CD4-positive, CD25-positive, alpha-beta regulatory T cell (primary cell): ENCODE measurements at regions not wholly inside any gene's neighbourhood (a gene's known extent, or its start where the extent isn't known, plus 50 kb on each side); places are given as distances from the start of the nearest gene placed in this dataset.

Experiments used
- ATAC-seq, 2 donors: fragments of 150-1000 bp; cut with Tn5 transposase; one replicate each; pipeline ENCODE4 v1.10.0; 2021; ENCODE audit warnings: low read depth in 2 of 2, moderate number of reproducible peaks in 2 of 2, moderate library complexity in 1 of 2
- DNase-seq, 3 donors: peaks; one replicate each; pipeline versions ENCODE4 v3.0.0 to v3.0.0-alpha.2; 2012 to 2022; ENCODE audit warnings: mixed read lengths in 1 of 3
- H3K27ac ChIP-seq: one replicate; pipeline ENCODE4 v1.7.0; 2013; ENCODE audit warnings: mild to moderate bottlenecking, low read length; ENCODE audit not compliant: insufficient read depth, poor library complexity, severe bottlenecking
- H3K27me3 ChIP-seq: one replicate; pipeline ENCODE4 v1.7.0; 2013; ENCODE audit warnings: low read length; ENCODE audit not compliant: control insufficient read depth, insufficient read depth
- H3K36me3 ChIP-seq: one replicate; pipeline ENCODE4 v1.7.0; 2013; ENCODE audit warnings: mild to moderate bottlenecking, low read length, moderate library complexity; ENCODE audit not compliant: control insufficient read depth, insufficient read depth
- H3K4me1 ChIP-seq: 2 replicates; pipeline ENCODE4 v1.7.0; 2013; ENCODE audit warnings: mild to moderate bottlenecking, low read length; ENCODE audit not compliant: insufficient read depth, control insufficient read depth, poor library complexity, severe bottlenecking
- H3K4me3 ChIP-seq: one replicate; pipeline ENCODE4 v1.7.0; 2013; ENCODE audit warnings: low read depth, mild to moderate bottlenecking, low read length, moderate library complexity
- H3K9me3 ChIP-seq, 2 experiments: 1 replicate in 1 of 2; 2 replicates in 1 of 2; pipeline ENCODE4 v1.7.0; 2013; ENCODE audit warnings: low read length in 2 of 2, mild to moderate bottlenecking in 1 of 2, moderate library complexity in 1 of 2; ENCODE audit not compliant: control insufficient read depth in 2 of 2
- H3K27ac Mint-ChIP-seq, 3 donors: one replicate each; pipeline ENCODE4 v1.8.0; 2020 to 2022; ENCODE audit warnings: mild to moderate bottlenecking in 3 of 3, mixed read lengths in 3 of 3, moderate library complexity in 2 of 3
- H3K27me3 Mint-ChIP-seq: one replicate; pipeline ENCODE4 v1.8.0; 2022; ENCODE audit warnings: mild to moderate bottlenecking, mixed read lengths
- H3K36me3 Mint-ChIP-seq: one replicate; pipeline ENCODE4 v1.8.0; 2020; ENCODE audit warnings: mixed read lengths
- H3K4me1 Mint-ChIP-seq, 4 donors: one replicate each; pipeline ENCODE4 v1.8.0; 2020 to 2022; ENCODE audit warnings: mixed read lengths in 4 of 4, mild to moderate bottlenecking in 1 of 4
- H3K4me3 Mint-ChIP-seq, 4 donors: one replicate each; pipeline ENCODE4 v1.8.0; 2020 to 2022; ENCODE audit warnings: mild to moderate bottlenecking in 4 of 4, mixed read lengths in 4 of 4, moderate library complexity in 3 of 4
- H3K9me3 Mint-ChIP-seq, 7 donors: one replicate each; pipeline ENCODE4 v1.8.0; 2020 to 2022; ENCODE audit warnings: mixed read lengths in 7 of 7, mild to moderate bottlenecking in 3 of 7, moderate library complexity in 2 of 7

DNA sequence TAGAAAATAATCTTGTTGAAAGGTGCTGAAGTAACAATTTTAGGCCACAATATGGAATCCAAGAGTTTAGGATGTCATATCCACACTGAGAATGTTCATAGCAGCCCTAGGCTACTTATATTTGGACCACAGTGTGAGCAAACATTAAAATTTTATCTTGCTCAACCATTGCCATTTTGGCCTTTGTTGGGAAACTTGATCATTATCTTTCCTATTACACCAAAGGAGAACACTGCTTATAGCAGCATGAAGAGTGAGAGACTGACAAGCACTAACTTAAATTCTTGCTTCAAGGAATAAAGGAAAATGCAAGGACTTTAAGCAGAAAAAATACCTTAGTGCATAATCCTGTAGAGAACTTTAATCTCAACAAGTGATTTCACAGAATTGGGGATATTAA, 86.3 kb upstream of the LRRTM4 start:
- Mint-ChIP-seq H3K9me3 (peaks cover 0 to 16% (median 5%) of the 10 kb centered on the region in 7 donors), H3K36me3 (no peaks in the 10 kb centered on the region), H3K4me3 (no peak overlapping the region), H3K27me3 (no peaks in the 10 kb centered on the region), H3K4me1 (no peaks in the 10 kb centered on the region), H3K27ac (no peak overlapping the region)
- Histone ChIP-seq H3K4me3 (no peak overlapping the region), H3K4me1 (no peaks in the 10 kb centered on the region), H3K36me3 (no peaks in the 10 kb centered on the region), H3K27me3 (no peaks in the 10 kb centered on the region), H3K9me3 (peaks cover 8 to 29% of the 10 kb centered on the region in 2 experiments), H3K27ac (no peak overlapping the region)
- ATAC-seq = no peak
- no peak for DNase-seq

DNA sequence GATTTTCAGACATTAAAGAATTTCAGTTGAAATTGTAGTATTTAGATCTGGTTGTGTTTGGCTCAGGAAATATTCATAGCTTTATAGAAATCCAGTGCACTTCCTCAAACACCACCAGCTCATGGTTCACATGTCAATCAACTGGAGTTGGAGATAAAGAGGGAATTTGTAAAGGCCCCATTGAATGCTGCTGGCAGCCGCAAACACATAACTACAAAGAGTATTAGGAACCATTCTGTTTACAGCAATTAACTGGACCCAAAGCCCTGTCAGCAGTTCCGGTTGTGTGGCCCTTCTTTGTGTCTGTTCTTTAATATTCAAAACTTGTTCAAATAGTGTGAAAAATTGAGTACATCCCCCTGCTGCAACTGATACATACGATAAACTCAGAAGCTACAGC, 107.4 kb upstream of the LRRTM4 start:
- no peak for ATAC-seq
- Mint-ChIP-seq H3K27ac (no peak overlapping the region), H3K36me3 (no peaks in the 10 kb centered on the region)

DNA sequence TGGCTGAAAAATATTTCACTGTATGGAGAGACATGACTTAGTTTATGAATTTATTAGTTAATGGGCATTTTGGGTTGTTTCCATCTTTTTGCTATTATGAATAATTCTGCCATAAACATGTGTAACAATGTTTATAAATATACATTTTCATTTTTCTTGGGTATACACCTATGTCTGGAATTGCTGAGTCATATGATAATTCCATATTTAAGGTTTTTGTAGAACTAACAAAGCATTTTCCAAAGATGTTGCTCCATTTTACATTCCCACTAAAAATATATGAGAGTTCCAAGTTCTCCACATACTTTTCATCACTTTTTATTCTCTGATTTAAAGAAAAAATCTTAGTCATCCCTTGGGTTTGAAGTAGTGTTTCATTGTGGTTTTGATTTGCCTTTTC, 108.8 kb upstream of the LRRTM4 start:
- peaks cover 0 to 26% (median 8%) of the 10 kb centered on the region in 7 donors for H3K9me3 Mint-ChIP-seq
- no peak overlapping the region for H3K27ac Mint-ChIP-seq
- H3K9me3 ChIP-seq = peaks cover 0 to 4% of the 10 kb centered on the region in 2 experiments
- no peaks in the 10 kb centered on the region for H3K36me3 Mint-ChIP-seq
- ATAC-seq (no peak), DNase-seq (no peak)
- no peaks in the 10 kb centered on the region for H3K4me1 Mint-ChIP-seq
- no peaks in the 10 kb centered on the region for H3K36me3 ChIP-seq
- H3K4me1 ChIP-seq = no peaks in the 10 kb centered on the region
- H3K27me3 Mint-ChIP-seq = no peaks in the 10 kb centered on the region
- no peak overlapping the region for H3K4me3 ChIP-seq
- H3K27ac ChIP-seq = no peak overlapping the region
- H3K4me3 Mint-ChIP-seq = no peak overlapping the region
- no peaks in the 10 kb centered on the region for H3K27me3 ChIP-seq

More for the DNA sequence above, 107.4 kb upstream of the LRRTM4 start:
- H3K4me3 ChIP-seq = no peak overlapping the region
- H3K27ac ChIP-seq = no peak overlapping the region
- H3K4me1 ChIP-seq = no peaks in the 10 kb centered on the region
- Mint-ChIP-seq H3K27me3 (no peaks in the 10 kb centered on the region), H3K4me3 (no peak overlapping the region), H3K4me1 (no peaks in the 10 kb centered on the region), H3K9me3 (peaks cover 0 to 20% (median 6%) of the 10 kb centered on the region in 7 donors)
- H3K27me3 ChIP-seq = no peaks in the 10 kb centered on the region
- H3K9me3 ChIP-seq = peaks cover 0 to 4% of the 10 kb centered on the region in 2 experiments
- no peak for DNase-seq
- no peaks in the 10 kb centered on the region for H3K36me3 ChIP-seq

GRCh38 chr2:77633601-77634000, 111.4 kb upstream of the LRRTM4 start:
- no peaks in the 10 kb centered on the region for H3K27me3 ChIP-seq
- DNase-seq = no peak
- H3K4me3 ChIP-seq = no peak overlapping the region
- Mint-ChIP-seq H3K36me3 (no peaks in the 10 kb centered on the region), H3K4me3 (no peak overlapping the region), H3K27ac (no peak overlapping the region), H3K27me3 (no peaks in the 10 kb centered on the region), H3K9me3 (peaks cover 0 to 47% (median 9%) of the 10 kb centered on the region in 7 donors), H3K4me1 (no peaks in the 10 kb centered on the region)
- H3K9me3 ChIP-seq = peaks cover 0 to 4% of the 10 kb centered on the region in 2 experiments
- H3K36me3 ChIP-seq = no peaks in the 10 kb centered on the region
- H3K4me1 ChIP-seq = no peaks in the 10 kb centered on the region
- ATAC-seq = no peak
- H3K27ac ChIP-seq = no peak overlapping the region

DNA sequence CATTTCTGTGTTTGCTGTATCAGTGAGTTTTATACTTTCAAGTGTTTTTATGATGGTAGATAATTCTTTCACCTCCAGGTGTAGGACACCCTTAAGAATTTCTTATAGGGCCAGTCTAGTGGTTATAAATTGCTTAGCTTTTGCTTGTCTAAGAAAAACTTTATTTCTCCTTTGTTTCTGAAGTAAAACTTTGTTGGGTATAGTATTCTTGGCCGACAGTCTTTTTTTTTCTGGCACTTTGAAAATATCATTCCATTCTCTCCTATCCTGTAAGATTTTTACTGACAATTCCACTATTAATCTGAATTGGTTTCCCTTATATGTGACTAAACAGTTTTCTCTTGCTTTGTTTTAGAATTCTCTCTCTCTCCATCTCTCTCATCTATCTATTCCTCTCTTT, 118.7 kb upstream of the LRRTM4 start:
- H3K4me1 Mint-ChIP-seq = no peaks in the 10 kb centered on the region

DNA sequence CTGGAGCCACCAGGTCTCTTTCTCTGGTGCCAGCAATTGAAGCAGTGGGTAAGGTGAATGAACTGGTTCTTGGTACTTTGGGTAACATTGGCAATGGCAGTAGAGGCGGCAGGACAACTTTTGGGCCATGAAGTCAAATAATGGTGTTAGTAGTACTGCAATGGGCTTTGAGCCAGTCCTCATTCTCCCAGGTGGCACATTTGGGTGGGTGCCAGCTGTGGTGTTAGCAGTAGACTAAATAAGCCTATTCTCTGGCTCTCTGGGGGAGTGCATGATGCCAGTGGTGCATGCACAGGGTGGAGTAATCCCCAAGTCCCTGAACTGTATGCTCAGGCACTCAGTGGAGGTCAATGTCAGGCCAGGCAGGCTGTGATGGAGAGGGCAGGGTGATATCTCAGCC, 120.2 kb upstream of the LRRTM4 start:
- no peak for ATAC-seq
- no peak overlapping the region for H3K27ac Mint-ChIP-seq
- peaks cover 3 to 40% (median 13%) of the 10 kb centered on the region in 7 donors for H3K9me3 Mint-ChIP-seq
- DNase-seq = no peak
- H3K4me1 Mint-ChIP-seq = no peaks in the 10 kb centered on the region
- no peak overlapping the region for H3K4me3 ChIP-seq
- H3K27me3 ChIP-seq = no peaks in the 10 kb centered on the region
- no peaks in the 10 kb centered on the region for H3K36me3 Mint-ChIP-seq
- H3K36me3 ChIP-seq = no peaks in the 10 kb centered on the region
- no peak overlapping the region for H3K27ac ChIP-seq
- peaks cover 5 to 12% of the 10 kb centered on the region in 2 experiments for H3K9me3 ChIP-seq
- H3K27me3 Mint-ChIP-seq = no peaks in the 10 kb centered on the region
- H3K4me3 Mint-ChIP-seq = no peak overlapping the region
- H3K4me1 ChIP-seq = no peaks in the 10 kb centered on the region

More for the DNA sequence above, 118.7 kb upstream of the LRRTM4 start:
- DNase-seq (no peak), ATAC-seq (no peak)
- peaks cover 5 to 12% of the 10 kb centered on the region in 2 experiments for H3K9me3 ChIP-seq
- H3K36me3 ChIP-seq = no peaks in the 10 kb centered on the region
- Mint-ChIP-seq H3K9me3 (peaks cover 3 to 53% (median 15%) of the 10 kb centered on the region in 7 donors), H3K36me3 (no peaks in the 10 kb centered on the region), H3K4me3 (no peak overlapping the region), H3K27me3 (no peaks in the 10 kb centered on the region), H3K27ac (no peak overlapping the region)
- no peak overlapping the region for H3K4me3 ChIP-seq
- H3K27ac ChIP-seq = no peak overlapping the region
- no peaks in the 10 kb centered on the region for H3K27me3 ChIP-seq
- no peaks in the 10 kb centered on the region for H3K4me1 ChIP-seq

DNA sequence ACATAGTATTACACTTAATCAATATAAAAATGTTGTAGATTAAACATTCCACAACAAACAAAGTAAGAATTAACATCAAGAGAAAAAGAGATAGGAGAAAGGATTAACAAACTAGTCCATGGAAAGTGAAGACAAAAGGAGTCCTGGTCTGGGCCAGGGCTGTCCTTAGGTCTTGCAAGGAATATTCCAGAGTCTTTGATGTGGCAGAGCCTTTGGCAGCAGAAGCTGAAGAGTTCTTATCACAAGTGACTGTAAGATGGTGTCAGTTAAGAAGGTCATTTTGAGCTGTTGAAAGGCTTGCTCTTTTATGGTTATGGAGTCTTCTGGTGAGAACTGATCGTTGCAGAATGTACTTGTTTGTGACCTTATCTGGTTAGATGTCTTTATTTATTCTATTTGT, 127.7 kb upstream of the LRRTM4 start:
- ATAC-seq = no peak
- Mint-ChIP-seq H3K4me1 (no peaks in the 10 kb centered on the region), H3K36me3 (no peaks in the 10 kb centered on the region), H3K27ac (no peak overlapping the region), H3K4me3 (no peak overlapping the region), H3K9me3 (peaks cover 4 to 16% (median 8%) of the 10 kb centered on the region in 7 donors), H3K27me3 (no peaks in the 10 kb centered on the region)
- Histone ChIP-seq H3K9me3 (peaks cover 2 to 9% of the 10 kb centered on the region in 2 experiments), H3K27me3 (no peaks in the 10 kb centered on the region), H3K27ac (no peak overlapping the region), H3K4me3 (no peak overlapping the region), H3K36me3 (no peaks in the 10 kb centered on the region), H3K4me1 (no peaks in the 10 kb centered on the region)
- no peak for DNase-seq

GRCh38 chr2:77652499-77652898, 130.3 kb upstream of the LRRTM4 start:
- Histone ChIP-seq H3K9me3 (peaks cover 2 to 18% of the 10 kb centered on the region in 2 experiments), H3K4me1 (no peaks in the 10 kb centered on the region), H3K4me3 (no peak overlapping the region), H3K27me3 (no peaks in the 10 kb centered on the region), H3K36me3 (no peaks in the 10 kb centered on the region), H3K27ac (no peak overlapping the region)
- DNase-seq (no peak), ATAC-seq (no peak)
- H3K27me3 Mint-ChIP-seq = no peaks in the 10 kb centered on the region
- no peaks in the 10 kb centered on the region for H3K4me1 Mint-ChIP-seq
- H3K36me3 Mint-ChIP-seq = no peaks in the 10 kb centered on the region
- peaks cover 4 to 16% (median 8%) of the 10 kb centered on the region in 7 donors for H3K9me3 Mint-ChIP-seq
- H3K4me3 Mint-ChIP-seq = no peak overlapping the region
- no peak overlapping the region for H3K27ac Mint-ChIP-seq
